Myocyte (in vitro differentiated cells): ENCODE measurements at regions not wholly inside any gene's neighbourhood (a gene's known extent, or its start where the extent isn't known, plus 50 kb on each side); places are given as distances from the start of the nearest gene placed in this dataset.
"Not testable (repeated sequence)": the region's sequence is repeated elsewhere in the genome, so short reads cannot be mapped to it uniquely, and the experiment has no call there.

Experiments
- DNase-seq: peaks from one replicate; pipeline ENCODE4 v3.0.0-alpha.2; 2012; ENCODE audit warnings: low read depth

DNA sequence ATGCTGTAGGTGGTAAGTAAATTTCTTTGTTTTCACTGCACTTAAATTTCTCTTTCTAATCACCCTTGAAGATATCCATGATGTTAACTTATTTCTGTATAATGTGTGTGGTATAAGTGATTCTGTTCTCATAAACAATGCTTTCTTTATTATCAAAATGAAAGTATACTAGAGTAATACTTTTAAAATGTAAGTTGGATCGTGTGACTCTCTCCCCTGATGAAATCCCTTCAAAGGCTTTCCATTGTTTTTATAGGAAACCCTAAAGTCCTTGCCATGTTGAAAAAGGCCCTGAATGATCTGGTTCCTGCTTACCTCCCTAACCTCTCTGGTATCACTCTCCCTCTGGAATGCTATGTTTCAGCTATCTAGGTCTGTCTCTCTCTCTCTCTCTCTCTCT is 191.1 kb upstream of the LHX8 start:
- no peak for DNase-seq

DNA sequence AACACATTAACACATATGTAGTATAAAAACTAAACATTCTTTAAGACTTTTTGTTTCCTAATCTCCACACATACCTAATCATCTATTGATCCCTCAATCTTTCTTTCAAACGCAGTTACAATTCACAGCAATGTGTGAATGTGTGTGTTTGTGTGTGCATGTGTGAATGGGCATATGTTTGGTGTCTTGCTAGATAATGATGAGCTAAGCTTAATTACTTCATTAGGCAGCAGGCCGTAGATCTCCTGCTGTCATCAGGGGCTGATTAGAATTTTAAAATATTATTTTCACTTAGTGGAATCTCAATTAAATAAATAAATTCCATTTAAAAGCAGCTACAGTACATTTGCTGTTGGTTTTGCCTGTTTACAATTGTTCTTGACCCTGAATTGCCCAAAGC is 187.8 kb upstream of the LHX8 start:
- no peak for DNase-seq

DNA sequence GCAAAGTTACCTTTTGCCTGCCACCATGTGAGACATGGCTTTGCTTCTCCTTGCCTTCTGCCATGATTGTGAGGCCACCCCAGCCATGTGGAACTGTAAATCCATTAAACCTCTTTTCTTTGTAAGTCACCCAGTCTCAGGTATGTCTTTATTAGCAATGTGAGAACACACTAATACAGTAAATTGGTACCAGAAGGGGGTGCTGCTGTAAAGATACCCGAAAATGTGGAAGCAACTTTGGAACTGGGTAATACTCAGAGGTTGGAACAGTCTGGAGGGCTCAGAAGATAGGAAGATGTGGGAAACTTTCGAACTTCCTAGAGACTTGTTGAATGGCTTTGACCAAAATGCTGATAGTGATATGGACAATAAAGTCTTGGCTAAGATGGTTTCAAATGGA is 184.8 kb upstream of the LHX8 start:
- DNase-seq = not testable (repeated sequence)

DNA sequence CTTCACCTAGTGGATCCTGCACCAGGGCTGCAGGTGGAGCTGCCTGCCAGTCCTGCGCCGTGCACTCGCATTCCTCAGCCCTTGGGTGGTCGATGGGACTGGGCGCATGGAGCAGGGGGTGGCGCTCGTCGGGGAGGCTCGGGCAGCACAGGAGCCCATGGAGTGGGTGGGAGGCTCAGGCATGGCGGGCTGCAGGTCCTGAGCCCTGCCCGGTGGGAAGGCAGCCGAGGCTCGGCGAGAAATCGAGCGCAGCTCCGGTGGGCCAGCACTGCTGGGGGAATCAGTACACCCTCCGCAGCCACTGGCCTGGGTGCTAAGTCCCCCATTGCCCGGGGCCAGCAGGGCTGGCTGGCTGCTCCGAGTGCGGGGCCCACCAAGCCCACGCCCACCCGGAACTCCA is 182.2 kb upstream of the LHX8 start:
- not testable (repeated sequence) for DNase-seq

DNA sequence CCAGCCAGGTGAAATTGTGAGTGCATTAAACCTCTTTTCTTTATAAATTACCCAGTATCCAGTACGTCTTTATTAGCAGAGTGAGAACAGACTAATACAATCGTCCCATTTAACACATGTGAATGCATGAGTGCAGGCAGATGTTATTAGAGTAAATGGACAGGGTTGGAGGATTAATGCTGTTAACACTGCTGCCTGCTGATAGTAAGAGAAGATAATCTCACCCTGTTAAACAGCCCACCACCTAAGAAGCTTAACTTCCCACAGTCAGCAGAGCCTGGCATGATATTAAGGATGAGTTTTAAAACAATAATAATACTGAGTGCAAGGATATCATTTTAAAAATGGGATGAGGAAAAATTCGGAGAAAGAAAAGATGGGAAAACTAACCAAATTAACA is 181.4 kb upstream of the LHX8 start:
- DNase-seq = no peak

DNA sequence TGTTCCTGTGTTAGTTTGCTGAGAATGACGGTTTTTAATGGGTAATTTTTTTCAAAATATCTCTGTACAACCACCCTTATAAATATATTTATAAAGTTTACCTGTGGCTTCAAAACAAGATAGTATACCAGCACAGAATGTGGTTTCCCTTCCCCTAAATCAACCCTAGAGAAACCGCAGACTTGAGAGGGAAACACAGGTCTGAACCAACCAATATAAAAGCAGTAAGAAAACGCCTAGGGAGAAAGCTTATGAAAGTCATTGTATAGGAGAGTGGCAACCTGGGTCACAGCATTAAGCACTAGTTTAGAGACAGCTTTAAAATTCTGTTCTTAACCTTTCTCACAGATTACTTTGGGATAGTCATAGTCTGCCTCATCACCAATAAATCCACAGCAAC is 180.6 kb upstream of the LHX8 start:
- no peak for DNase-seq

DNA sequence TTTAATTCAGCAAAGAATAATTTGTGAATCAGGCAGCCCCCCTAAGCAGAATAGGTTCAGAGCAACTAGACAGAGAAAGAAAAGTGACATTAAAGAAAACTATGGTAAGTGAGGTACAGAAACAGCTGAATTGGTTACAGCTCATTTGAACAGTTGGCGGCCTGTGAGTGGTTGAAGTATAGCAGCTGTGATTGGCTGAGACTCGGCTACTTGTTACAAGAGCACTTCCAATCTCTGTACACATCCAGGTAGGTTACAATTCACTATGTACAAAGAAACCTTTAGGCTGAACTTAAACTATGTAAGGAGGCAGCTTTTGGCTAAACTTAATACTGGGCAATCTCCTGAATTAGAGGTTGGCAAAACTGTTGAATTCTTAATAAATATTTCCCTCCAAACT is 171.1 kb upstream of the LHX8 start:
- DNase-seq = no peak

DNA sequence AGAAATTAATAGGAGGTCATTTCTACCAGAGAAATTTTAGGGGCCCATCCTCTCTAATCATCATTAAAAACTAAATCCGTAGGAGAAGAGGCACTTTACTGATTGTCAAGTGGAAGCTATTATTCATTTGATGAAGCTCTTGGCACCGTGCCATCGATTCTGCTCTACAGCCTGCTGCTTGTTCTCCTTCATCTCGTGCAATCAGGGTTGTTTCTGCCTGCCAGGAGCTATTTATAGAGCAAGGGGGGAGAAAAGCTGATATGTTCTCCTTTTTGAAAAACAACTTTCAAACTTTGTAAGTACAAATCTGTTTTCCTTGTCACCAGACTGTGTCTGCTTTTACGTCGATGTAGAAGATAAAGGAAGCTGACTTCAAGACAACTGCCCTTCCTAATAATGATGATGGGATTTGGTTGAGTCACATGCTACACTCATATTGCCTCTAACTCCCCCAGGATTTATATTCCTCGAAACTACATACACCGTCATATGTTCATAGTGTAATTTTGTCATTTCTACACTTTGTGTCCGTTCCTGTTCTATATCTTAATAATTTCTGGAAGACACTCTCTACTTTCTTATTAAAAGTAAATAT is 169.6 kb upstream of the LHX8 start:
- peak; percentile 7 for DNase-seq

DNA sequence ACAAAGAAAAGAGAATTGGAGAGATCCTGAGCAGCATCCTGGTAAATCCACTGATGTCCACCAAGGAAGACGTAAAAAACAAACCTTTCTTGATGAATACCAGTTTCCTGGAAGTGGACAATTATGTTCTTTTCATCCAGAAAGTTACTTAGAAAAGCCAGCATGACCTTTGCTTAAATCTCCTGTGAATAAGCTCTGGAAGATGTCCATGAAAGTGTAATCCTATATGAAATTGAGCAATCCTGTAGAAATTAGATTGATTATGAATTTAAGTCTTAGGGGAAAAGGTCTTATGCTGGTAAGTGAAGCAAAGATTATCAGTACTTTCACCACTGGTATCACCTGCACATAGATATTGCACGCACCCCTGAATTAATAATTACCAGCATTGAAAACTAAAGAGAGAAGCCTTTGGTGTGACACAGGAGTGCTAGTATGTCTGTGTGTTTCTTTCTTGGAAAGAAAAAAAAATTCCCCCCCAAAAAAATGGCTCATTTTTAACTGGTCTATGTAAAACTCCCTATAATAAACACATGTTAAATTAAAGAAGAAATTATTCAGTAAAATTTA is 164.5 kb upstream of the LHX8 start:
- no peak for DNase-seq

DNA sequence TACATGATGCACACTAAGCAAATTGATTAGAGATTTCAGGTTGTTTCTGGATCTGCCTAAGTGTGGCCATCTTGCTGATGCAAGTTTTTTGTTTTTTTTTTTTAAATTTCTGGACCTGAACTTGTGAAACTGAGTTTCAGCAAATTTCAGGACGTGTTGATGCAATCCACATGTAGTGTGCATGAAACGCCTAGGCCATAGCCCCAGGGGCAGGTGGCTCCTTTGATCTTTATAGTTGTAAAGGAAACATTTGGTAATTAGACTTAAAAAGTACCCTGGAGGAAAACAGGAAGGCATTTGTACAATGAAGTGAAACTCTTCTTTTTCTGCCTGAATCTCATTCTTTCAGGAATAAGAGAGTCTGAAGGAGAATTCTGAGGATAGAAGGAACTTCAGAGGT is 162.2 kb upstream of the LHX8 start:
- DNase-seq = no peak

DNA sequence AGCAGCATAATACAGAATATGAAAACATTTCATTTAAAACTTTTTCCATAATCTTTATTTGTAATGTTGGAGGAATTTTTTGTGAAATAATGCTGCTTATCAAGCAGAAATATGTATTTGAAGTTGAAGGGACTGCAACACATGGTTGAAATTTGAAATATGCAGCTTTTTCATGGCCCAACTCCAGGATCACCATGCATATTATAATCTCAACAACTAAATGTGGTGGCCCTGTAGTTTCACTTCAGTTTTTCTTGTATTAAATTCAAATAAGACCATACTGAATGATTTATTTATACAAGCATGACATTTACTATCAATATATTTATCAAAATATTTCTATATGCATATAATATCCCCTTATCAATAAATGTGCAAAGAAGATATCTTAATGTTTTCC is 157.7 kb upstream of the LHX8 start:
- DNase-seq = no peak

DNA sequence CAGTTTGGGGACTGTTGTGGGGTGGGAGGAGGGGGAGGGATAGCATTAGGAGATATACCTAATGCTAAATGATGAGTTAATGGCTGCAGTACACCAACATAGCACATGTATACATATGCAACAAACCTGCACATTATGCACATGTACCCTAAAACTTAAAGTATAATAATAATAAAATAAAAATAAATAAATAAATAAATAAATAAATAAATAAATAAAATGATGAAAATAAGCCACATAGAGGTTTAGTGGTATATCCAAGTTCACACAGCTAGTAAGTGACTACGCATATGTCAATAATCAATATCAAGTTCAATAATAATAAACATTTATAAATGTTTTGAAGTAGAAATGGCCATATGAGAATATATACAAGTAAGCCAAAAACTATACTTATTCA is 141.7 kb upstream of the LHX8 start:
- not testable (repeated sequence) for DNase-seq

DNA sequence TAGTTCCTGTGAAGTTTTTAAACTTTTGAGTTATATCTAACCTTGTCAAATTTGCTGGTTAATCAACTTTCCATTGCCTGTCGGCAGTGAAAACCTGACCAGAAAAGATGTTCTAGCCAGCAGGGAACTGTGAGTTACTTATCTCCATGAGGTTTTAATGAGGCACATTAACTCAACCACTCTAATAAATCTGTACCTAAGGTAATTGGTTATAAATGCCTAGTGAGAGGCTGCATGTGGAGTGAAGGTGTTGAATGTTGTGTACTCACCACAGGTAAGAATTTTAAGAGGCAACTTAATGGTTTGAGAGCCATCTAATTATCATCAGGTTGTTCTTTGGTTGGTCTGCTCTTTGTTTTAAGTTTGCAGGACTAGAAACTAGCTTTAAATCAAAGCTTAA is 138.4 kb upstream of the LHX8 start:
- DNase-seq = no peak

DNA sequence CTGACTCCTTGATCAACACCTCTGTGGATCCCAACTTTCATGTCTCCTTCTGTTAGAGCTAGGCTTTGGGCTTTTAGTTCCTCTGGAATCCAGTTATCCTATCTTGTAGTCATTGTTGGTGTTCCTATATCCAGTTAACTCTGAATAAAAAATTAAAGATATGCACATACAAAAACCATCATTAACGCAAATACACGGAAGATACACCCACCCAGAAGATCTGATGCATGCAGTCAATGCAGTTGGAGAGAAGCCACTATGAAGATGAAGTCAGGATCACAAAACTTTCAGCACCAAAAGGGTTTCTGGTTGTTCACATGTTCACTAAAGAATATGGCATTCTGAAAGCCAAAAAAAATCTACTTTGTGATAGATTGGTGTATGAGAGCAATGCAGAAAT is 123.6 kb upstream of the LHX8 start:
- DNase-seq = no peak

DNA sequence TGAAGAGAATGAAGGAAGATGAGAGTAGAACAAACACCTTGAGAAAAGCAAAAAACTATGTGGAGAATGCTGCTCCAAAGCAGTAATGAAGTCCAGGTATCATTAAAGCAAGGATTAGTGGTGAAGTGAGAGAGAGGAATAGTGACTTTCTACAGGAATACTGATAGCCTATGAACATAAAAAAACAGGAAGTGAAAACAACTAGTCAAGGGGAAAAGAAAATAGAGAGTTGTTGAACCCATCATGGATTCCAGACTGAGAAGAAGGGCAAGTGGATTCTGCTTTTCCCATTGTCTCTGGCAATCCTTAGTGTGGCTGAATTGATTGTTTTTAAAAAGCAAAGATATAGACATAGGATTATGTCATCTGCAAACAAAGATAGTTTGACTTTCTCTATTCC is 119.9 kb upstream of the LHX8 start:
- no peak for DNase-seq

DNA sequence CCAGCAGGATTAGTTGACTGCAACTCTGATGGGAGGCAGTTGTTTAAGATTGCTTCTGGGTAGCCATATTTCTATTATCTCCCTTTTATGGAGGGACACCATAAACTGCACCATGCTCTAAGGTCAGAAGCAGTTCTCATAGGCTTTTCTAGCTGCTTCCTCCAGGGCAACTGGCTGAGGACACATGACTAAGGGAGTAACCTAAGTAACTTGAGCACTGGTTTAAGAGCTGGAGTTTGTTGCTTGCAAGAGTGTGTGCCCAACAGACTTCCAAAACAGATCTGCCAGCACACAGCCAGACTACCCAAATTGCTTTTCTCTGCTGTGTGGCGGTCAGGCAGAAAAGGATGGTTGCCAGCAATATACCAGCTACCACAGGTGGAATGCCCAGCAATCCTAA is 111.2 kb upstream of the LHX8 start:
- DNase-seq = no peak

DNA sequence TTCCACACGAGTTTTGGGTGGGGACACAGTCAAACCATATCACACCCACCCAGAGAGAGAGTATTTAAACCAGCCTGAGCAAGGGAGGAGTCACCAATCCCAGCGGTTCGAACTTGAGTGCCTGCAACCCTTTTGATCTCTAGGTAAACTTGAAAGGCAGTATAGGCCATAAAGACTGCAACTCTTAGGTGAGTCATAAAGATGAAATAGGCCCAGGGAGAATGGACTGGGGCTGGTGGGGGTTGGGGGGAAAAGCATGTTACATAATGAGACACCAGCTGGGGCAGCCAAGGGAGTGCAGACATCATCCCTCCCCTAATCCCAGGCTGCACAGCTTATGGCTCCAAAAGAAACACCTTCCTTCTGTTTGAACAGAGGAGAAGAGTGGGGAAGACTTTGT is 99.8 kb upstream of the LHX8 start:
- no peak for DNase-seq

DNA sequence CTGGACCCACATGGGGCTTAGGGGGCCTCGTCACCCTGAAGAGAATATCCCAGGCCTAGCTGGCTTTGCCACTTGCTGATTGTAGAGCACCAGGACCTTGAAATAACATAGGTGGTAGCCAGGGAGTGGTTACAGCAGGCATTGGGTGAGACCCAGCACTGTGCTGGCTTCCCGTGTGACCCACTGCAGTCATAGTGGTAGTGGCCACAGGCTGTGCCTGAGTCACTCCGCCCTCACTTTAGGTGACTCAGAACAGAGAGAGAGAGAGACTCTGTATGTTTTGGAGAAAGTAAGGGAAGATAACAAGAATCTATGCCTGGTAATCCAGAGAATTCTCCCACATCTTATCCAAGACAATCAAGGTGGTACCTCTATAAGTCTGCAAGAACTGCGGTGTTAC is 98.7 kb upstream of the LHX8 start:
- no peak for DNase-seq

DNA sequence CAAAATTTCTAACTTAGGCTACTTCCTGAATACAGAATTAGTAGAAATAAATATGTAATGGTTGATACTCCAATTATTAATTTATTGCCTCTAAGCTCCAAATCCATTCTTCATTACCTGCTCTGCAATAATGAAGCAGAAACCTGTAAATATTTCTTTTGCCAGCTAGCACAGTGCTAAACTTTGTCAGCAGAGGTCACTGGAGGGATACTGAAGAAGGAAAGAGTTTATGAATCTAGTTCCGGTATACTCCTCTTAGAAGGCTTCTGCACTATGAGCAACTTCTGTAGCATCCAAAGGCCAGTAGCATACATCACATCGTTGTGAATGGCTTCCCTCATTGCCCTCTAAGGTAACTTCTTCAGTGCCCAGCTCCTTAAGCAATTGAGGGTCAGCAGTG is 81.0 kb upstream of the LHX8 start:
- DNase-seq = no peak

DNA sequence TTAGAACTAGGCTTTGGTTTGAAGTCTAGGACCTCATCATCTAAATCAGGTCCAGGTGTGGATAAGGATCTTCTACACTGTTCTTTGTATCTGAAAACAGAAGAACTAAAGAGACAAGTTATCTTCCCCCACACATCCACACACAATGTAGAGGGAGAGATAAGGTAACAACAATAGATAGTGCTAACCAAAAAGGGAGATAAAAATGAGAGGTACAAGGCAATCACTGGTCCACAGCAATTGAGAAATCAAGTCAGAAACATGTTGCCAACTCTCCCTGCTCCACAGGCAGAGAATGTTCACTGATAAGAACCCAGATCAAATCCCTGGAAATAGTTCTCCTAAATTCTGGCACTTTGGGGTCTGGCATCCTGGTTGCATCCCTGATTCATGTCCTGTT is 75.8 kb upstream of the LHX8 start:
- no peak for DNase-seq

DNA sequence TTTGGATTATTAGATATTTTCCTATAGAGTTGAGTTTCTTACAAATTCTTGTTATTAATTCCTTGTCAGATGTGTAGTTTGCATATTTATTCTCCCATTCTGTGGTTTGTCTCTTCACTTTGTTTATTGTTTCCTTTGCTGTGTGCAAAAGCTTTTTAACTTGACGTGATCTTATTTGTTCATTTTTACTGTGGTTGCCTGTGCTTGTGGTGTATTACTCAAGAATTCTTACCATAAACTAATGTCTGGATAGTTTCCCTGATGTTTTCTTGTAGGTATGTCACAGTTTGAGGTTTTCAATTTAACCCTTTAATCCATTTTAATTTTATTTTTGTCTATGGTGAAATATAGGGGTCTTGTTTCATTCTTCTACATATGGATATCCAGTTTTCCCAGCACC is 72.1 kb upstream of the LHX8 start:
- no peak for DNase-seq

DNA sequence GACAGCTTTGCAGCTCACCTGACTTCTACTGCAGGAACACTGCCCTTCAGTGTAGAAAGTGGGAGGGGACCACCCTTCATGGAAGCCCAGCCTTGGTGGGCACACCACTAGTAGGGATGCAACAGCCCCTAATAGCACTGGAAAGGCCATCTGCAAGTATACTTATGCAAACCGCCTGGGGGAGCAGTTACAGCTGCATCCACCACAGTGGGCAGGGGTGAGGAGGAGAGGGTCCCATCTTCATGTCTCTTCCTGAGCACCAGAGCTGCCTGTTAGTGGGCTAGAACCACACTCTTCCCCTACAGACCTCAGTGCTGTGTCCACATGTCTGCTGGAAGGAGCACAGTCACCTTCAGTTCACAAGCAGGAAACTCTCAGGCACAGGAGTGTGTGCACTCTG is 66.2 kb upstream of the LHX8 start:
- DNase-seq = no peak

DNA sequence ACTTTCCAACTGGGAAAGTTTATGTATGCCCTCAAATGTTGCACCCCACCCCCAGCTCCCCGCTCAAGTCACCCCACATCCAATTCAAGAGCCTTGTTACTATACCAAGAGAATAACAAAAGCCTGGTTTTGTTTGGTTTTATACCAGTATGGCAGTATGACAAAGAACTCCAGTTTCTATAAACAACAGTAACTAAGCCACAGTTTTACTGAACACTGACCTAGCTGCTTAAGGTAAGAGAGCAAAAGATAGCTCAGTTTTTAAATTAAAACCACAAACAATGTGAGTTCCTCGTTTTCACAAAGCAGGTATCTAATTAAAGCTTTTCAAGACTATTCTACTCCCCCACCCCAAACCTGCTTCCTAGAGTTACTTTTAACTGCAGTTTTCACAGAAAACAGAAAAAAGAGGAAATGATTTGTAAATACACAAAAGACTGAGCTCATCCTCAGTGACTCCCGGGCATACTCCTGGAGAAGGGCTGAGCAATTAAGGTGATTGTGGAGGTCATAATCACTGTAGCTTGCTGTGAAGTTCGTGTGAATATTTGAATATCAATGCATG is 59.3 kb upstream of the LHX8 start:
- no peak for DNase-seq
